Epithelial cell of proximal tubule (primary cell): ENCODE measurements at regions not wholly inside any gene's neighbourhood (a gene's known extent, or its start where the extent isn't known, plus 50 kb on each side); places are given as distances from the start of the nearest gene placed in this dataset.

Source experiments
- DNase-seq: peaks from one replicate; pipeline ENCODE4 v3.0.0-alpha.2; 2011; ENCODE audit warnings: low read depth
- H3K4me3 ChIP-seq: 2 replicates; pipeline ENCODE4 v1.5.1; 2011; ENCODE audit warnings: low read depth, mild to moderate bottlenecking, low read length
- CTCF ChIP-seq: conservative IDR thresholded peaks from 2 replicates; pipeline ENCODE4 v1.5.1; 2012; ENCODE audit warnings: low read depth, mild to moderate bottlenecking, low read length

DNA sequence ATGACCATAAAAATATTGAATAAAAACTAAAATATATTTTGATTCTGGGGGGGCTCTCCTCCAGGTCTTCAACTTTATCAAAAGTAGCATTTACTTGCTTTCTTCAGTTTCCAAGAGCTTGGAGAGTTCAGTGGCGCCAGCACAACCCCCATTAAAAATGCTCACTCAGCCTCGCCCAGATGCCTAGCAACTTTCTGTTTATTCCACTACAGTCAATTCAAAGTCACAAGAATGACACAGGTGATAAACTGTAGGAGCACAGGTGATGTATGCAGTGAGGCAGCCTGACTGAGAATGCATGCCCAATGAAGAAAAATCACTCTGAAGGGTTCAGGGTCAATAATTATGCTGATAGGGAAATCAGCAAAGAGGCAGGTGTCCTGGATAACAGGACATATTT lies 159.4 kb upstream of the ATP1B1 start:
- TF ChIP-seq CTCF, result no peak
- no peak overlapping the region for H3K4me3 ChIP-seq
- no peak for DNase-seq

DNA sequence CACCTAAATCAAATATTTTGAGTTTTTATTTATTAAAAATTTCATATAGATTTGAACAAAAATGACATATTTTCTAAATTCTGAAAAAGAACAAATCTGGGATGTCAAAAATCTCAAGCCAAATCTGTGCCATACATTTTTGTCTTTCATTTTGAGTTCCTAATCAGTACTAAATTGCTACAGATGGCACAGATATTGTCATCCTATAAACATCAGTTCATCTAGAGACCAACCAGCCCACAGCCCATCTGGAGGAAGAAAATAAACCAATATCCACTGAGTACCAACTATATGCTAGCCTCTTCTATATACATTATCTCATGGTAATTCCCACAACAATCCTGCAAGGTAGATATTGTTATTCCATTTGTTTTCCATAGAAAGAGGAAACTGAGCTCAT lies 156.8 kb upstream of the ATP1B1 start:
- no peak for TF ChIP-seq CTCF
- DNase-seq, result no peak
- no peak overlapping the region for H3K4me3 ChIP-seq

GRCh38 chr1:168957818-168958217 lies 148.7 kb upstream of the ATP1B1 start:
- TF ChIP-seq CTCF, result no peak
- no peak for DNase-seq
- no peak overlapping the region for H3K4me3 ChIP-seq

DNA sequence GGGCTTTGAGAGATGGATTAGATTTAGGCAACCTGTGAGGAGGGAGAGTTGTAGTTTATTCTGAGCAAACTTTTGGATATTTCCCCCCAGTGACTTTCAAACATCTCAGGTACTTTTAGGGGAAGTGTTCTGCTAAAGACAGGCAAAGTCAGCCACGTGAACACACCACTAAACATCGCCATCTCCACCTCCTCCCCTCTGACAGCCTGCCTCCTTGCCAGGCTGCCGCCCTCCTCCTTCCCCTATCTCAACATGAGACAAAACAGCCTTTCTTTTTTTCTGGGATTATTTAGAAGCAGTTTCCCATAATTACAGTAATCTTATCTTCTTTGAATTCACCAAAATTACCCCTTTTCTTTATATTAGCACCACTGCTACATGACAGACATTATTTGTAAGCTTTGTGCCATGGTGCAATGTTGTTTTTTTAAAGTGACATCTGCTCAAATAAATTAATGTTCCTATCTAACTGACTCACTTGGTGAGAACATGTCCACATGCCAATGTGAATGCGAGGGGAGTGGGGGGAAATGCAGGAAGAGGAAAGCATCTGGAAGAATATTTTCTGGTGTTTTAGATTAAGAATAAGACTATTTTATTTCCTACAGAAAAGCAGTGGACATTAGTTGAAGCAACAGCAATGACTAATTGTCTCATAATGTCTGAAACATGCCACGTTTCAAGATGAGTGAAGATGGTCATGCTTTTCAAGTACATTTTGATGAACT lies 147.8 kb upstream of the ATP1B1 start:
- no peak for TF ChIP-seq CTCF
- no peak overlapping the region for H3K4me3 ChIP-seq
- DNase-seq, result no peak

DNA sequence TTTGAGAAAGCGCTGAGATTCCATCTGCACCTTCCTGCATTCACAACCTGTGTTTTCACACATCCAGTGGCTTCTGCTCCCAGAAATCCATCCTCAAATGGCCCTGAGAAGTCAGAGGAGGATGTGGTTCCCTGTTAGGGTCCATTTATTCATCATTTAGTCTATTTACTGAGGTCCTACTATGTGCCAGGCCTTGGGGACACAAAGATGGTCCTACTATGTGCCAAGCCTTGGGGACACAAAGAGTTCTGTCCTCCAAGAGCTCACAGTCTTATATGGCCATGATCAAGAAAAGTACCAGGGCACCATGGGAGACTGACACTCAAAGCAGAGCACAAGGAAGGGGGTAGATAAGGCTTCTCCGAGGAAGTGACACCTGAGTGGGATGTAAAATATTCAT lies 147.1 kb upstream of the ATP1B1 start:
- no peak for DNase-seq
- H3K4me3 ChIP-seq, result no peak overlapping the region
- no peak for TF ChIP-seq CTCF

- H3K4me3 ChIP-seq, result no peak overlapping the region
- no peak for DNase-seq
- TF ChIP-seq CTCF, result no peak
These were observed 146.4 kb upstream of the ATP1B1 start for GRCh38 chr1:168960114-168960513.

- H3K4me3 ChIP-seq, result no peak overlapping the region
- no peak for DNase-seq
- TF ChIP-seq CTCF, result no peak
These were observed 145.9 kb upstream of the ATP1B1 start for GRCh38 chr1:168960595-168960994.
